Loucy (cell line): ENCODE measurements at regions not wholly inside any gene's neighbourhood (a gene's known extent, or its start where the extent isn't known, plus 50 kb on each side); places are given as distances from the start of the nearest gene placed in this dataset.

ENCODE experiments used
- H2AFZ ChIP-seq: fragments of 200-600 bp; sonication (generic); 2 replicates; pipeline ENCODE4 v1.6.0; 2016; ENCODE audit warnings: antibody characterized with exemption, mild to moderate bottlenecking, low read length, moderate library complexity
- H3F3A ChIP-seq: fragments of 200-600 bp; 2 replicates; pipeline ENCODE4 v1.6.0; 2016; ENCODE audit warnings: antibody characterized with exemption, low read depth, mild to moderate bottlenecking
- H3K27me3 ChIP-seq: fragments of 200-600 bp; sonication (generic); 2 replicates; pipeline ENCODE4 v1.6.1; 2014; ENCODE audit warnings: low read length, mild to moderate bottlenecking; ENCODE audit not compliant: insufficient read depth, poor library complexity, severe bottlenecking
- H3K36me3 ChIP-seq: fragments of 200-600 bp; sonication (generic); 2 replicates; pipeline ENCODE4 v1.6.1; 2016; ENCODE audit warnings: low read length; ENCODE audit not compliant: insufficient read depth
- H3K4me1 ChIP-seq: fragments of 200-600 bp; sonication (generic); 2 replicates; pipeline ENCODE4 v1.5.1; 2014; ENCODE audit warnings: low read length, mild to moderate bottlenecking; ENCODE audit not compliant: insufficient read depth, poor library complexity, severe bottlenecking
- H3K4me2 ChIP-seq: fragments of 200-600 bp; sonication (generic); 2 replicates; pipeline ENCODE4 v1.6.0; 2014; ENCODE audit warnings: antibody characterized with exemption, low read length, low read depth, mild to moderate bottlenecking; ENCODE audit not compliant: poor library complexity, severe bottlenecking
- H3K4me3 ChIP-seq: fragments of 200-600 bp; sonication (generic); 2 replicates; pipeline ENCODE4 v1.5.1; 2014; ENCODE audit warnings: low read length, mild to moderate bottlenecking, mixed read lengths; ENCODE audit not compliant: poor library complexity, severe bottlenecking
- H3K79me2 ChIP-seq: fragments of 200-600 bp; sonication (generic); 2 replicates; pipeline ENCODE4 v1.6.1; 2014; ENCODE audit warnings: low read length; ENCODE audit not compliant: insufficient read depth
- H3K9ac ChIP-seq: fragments of 200-600 bp; sonication (generic); 2 replicates; pipeline ENCODE4 v1.6.0; 2014; ENCODE audit warnings: mild to moderate bottlenecking, low read depth, low read length, moderate library complexity; ENCODE audit not compliant: poor library complexity, severe bottlenecking
- H3K9me2 ChIP-seq: fragments of 200-600 bp; sonication (generic); replicated peaks from 2 replicates; pipeline ENCODE4 v1.6.1; 2016; ENCODE audit warnings: low read depth, low read length, mixed read lengths
- H3K9me3 ChIP-seq: fragments of 200-600 bp; sonication (generic); 2 replicates; pipeline ENCODE4 v1.6.1; 2014; ENCODE audit warnings: mild to moderate bottlenecking, antibody characterized with exemption, low read length, low read depth; ENCODE audit not compliant: insufficient read depth
- H4K20me1 ChIP-seq: fragments of 200-600 bp; sonication (generic); 2 replicates; pipeline ENCODE4 v1.6.0; 2014; ENCODE audit warnings: antibody characterized with exemption, low read length, mild to moderate bottlenecking; ENCODE audit not compliant: insufficient read depth, poor library complexity, severe bottlenecking
- EZH2phosphoT487 ChIP-seq: fragments of 200-600 bp; IDR thresholded peaks from 2 replicates; pipeline ENCODE4 v1.6.1; 2018; ENCODE audit warnings: antibody characterized with exemption, mild to moderate bottlenecking, moderate library complexity, borderline replicate concordance
- TF ChIP-seq, protein P1 (sequence below): fragments of 200-600 bp; sonication (generic); conservative IDR thresholded peaks from 2 replicates; pipeline ENCODE4 v1.5.1; 2014; ENCODE audit warnings: mild to moderate bottlenecking, antibody characterized with exemption, low read length

- TF ChIP-seq, protein P1, sequence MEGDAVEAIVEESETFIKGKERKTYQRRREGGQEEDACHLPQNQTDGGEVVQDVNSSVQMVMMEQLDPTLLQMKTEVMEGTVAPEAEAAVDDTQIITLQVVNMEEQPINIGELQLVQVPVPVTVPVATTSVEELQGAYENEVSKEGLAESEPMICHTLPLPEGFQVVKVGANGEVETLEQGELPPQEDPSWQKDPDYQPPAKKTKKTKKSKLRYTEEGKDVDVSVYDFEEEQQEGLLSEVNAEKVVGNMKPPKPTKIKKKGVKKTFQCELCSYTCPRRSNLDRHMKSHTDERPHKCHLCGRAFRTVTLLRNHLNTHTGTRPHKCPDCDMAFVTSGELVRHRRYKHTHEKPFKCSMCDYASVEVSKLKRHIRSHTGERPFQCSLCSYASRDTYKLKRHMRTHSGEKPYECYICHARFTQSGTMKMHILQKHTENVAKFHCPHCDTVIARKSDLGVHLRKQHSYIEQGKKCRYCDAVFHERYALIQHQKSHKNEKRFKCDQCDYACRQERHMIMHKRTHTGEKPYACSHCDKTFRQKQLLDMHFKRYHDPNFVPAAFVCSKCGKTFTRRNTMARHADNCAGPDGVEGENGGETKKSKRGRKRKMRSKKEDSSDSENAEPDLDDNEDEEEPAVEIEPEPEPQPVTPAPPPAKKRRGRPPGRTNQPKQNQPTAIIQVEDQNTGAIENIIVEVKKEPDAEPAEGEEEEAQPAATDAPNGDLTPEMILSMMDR: no peak
- TF ChIP-seq EZH2phosphoT487: no peak
- Histone ChIP-seq H3K27me3 (no peaks in the 10 kb centered on the region), H3K4me3 (no peak overlapping the region), H3K9me2 (no peaks in the 10 kb centered on the region), H2AFZ (no peak overlapping the region), H4K20me1 (no peaks in the 10 kb centered on the region), H3K9me3 (no peaks in the 10 kb centered on the region; the same call in 1 of the 2 replicates), H3K9ac (no peak overlapping the region), H3K4me1 (no peaks in the 10 kb centered on the region), H3K4me2 (no peak overlapping the region), H3F3A (no peaks in the 10 kb centered on the region), H3K36me3 (no peaks in the 10 kb centered on the region), H3K79me2 (no peaks in the 10 kb centered on the region)
Measured at GRCh38 chr1:224804220-224804619, 125.3 kb upstream of the DNAH14 start.

DNA sequence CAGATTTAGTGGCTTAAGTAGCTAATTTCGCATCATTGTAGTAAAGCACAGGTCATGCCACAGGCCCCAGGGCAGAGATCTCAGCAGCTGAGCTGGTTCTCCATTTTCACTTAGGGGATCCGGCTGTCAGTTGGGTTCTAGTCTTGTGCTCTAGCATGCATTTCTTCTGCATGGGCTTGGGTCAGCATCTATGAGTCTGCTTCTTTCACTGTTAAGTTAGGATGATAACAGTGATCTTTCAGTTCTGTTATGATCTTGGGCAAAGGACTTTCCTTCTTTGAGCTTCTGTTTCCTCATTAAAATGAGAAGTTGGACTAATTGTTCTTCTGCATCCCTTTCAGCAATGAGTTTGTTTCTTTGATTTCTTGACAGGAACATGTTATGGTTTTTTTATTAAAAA, 123.6 kb upstream of the DNAH14 start:
- H3K9me3 ChIP-seq: no peaks in the 10 kb centered on the region
- TF ChIP-seq EZH2phosphoT487: no peak
- TF ChIP-seq, protein P1: no peak
- H2AFZ ChIP-seq: no peak overlapping the region
- no peaks in the 10 kb centered on the region for H4K20me1 ChIP-seq
- H3F3A ChIP-seq: no peaks in the 10 kb centered on the region
- no peaks in the 10 kb centered on the region for H3K4me1 ChIP-seq
- no peak overlapping the region for H3K9ac ChIP-seq
- H3K4me2 ChIP-seq: no peak overlapping the region
- H3K79me2 ChIP-seq: no peaks in the 10 kb centered on the region
- H3K9me2 ChIP-seq: no peaks in the 10 kb centered on the region
- H3K4me3 ChIP-seq: no peak overlapping the region
- H3K27me3 ChIP-seq: no peaks in the 10 kb centered on the region
- no peaks in the 10 kb centered on the region for H3K36me3 ChIP-seq

- Histone ChIP-seq H2AFZ (no peak overlapping the region), H3K4me1 (no peaks in the 10 kb centered on the region), H3K4me2 (no peak overlapping the region), H3F3A (no peaks in the 10 kb centered on the region), H3K79me2 (no peaks in the 10 kb centered on the region), H3K36me3 (no peaks in the 10 kb centered on the region), H3K27me3 (no peaks in the 10 kb centered on the region), H3K9me2 (no peaks in the 10 kb centered on the region), H3K9me3 (no peaks in the 10 kb centered on the region), H4K20me1 (no peaks in the 10 kb centered on the region), H3K9ac (no peak overlapping the region), H3K4me3 (no peak overlapping the region)
- no peak for TF ChIP-seq EZH2phosphoT487
- TF ChIP-seq, protein P1: no peak
Measured at GRCh38 chr1:224809137-224809536, 120.3 kb upstream of the DNAH14 start.
